NAMALWA (cell line): ENCODE measurements at regions not wholly inside any gene's neighbourhood (a gene's known extent, or its start where the extent isn't known, plus 50 kb on each side); places are given as distances from the start of the nearest gene placed in this dataset.
A peak's percentile ranks its signal among the peaks of the same experiment; 100 is the strongest.

Source experiments
- DNase-seq: peaks from one replicate; pipeline ENCODE4 v3.0.0-alpha.2; 2015; ENCODE audit warnings: low spot score

DNA sequence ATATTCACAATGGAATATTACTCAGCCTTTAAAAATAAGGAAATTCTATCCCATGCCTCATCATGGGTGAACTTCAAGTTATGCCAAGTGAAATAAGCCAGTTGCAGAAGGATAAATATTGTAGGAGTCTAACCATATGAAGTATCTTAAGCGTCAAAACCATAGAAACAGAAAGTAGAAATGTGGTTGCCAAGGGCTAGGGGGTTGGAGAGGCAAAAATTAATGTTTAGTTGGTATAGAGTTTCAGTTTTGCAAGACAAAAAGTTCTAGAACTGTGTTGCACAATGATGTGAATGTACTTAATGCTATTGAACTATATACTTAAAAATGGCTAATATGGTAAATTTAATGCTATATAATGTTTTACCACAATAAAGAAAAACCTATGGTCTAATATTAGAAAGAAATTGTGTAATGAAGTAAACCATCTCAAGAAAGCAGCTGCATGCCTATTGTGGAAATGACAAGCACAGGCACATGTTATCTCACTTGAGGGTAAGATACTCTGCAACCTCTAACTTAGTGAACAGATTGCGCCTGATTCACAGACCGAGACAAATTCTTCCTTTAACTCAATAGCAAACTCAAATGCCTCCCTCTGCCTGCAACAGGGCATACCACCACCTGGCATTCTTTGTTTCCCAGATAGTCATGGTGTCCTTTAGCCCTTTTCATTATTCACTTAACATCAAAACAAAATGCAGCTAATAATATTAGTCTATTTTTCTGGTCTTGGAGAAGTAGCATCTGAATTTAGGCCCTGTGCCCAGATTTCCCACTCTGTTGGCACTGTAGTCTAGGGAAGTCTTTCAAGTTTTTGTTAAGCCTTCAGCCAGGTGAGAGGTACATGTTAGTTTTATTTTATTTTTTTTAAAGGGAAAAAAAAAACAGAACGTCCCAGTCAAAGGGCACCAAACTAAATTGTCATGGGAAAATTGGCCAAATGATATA is 80.2 kb upstream of the ACP3 start:
- no peak for DNase-seq

DNA sequence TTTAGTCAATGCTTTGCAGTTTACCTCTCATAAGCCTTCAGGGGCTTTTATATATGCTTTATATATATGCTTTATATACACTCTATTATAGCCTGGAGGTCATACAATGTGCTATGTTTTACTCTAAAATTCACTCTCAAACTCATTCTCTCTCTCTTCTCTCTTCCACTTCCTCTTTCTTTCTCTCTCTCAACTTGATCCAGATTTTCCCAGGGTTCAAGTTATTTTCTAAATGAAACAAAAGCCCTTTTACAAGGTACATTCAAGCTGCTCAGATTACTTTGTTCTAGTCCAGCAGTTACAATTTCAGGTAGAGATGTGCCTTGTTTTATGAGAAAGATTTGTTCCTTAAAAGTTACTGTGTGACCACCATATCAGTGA is 79.6 kb upstream of the ACP3 start:
- no peak for DNase-seq

GRCh38 chr3:132239587-132239986 is 77.6 kb upstream of the ACP3 start:
- no peak for DNase-seq

DNA sequence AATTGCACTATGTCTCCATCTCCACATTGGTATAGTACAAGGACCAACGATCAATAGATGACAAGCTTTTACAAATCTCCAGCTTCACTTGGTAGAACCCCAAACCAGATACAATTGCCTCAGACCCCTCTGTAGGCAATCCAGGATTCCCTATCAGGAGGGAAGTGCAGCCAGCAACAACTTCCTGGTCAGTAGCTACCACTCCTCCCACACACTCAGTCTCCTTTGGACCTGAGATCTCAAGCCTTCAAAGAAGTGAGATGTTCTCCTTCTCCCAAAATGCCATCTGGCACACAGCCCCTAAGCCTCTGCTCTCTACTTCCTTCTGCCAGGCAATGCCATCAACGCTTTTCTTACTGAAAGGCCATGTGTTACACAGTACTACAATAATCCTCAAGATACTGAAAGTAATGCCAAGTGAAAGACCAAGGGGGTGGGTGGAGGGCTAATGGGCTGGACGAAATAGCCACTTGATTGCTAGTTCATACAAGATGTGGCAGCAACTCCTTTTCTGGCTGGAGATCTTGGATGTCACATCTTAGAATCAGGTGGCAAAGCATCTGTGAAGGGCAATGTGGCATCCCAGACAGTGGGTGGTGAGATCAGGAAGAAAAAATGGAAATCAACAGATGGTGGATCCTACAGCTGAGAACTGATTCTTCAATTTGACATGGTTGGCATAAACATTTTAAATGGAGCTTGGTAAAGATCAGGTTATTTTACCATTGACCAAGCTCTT is 75.3 kb upstream of the ACP3 start:
- no peak for DNase-seq

GRCh38 chr3:132242790-132243189 is 74.4 kb upstream of the ACP3 start:
- no peak for DNase-seq

DNA sequence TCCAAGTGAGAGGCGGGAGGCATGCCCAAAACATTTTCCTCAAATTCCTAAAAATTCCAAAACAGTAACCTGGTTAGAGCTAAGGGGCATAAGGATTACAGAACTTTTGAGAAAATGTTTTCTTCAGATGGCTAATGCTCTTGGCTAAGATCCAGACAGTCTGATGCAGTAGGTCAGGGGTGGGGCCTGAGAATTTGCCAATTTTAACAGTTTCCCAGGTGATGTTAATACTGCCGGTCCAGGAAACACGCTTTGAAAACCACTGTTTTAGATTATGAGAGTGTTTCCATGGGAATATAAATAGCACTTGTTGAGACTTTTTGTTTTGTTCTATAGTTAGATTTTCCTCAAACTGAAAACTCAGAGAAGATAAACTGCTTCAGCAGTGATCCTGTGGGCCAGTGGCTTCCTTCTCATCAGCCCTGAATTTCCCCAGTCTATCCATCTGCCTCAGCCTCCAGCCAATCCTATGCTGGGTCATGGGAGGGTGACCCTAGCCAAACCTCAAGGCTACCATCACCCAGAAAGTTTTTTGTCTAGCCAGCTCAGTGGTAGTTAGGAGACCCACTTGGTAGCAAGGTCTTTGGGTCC is 71.6 kb upstream of the ACP3 start:
- no peak for DNase-seq

DNA sequence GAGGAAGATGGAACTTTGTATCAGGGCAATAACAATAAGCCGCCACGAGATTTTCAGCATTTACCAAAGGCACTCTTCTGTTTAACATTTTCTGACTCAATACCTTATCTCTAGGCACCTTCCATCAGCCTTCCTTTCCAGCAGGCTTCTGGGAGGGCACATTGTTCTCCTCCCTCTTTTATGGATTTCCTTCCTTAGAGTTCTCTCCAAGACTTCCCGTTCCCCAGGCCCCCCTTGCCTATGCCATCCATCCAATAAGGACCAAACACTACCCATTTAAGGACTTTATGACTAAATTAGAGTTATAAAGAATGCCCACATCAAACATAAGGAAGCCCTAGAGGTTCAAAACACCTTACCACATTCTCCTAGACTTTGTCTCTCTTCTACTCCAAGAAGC is 71.0 kb upstream of the ACP3 start:
- no peak for DNase-seq

- DNase-seq = no peak
Observed at GRCh38 chr3:132247211-132247610, 70.0 kb upstream of the ACP3 start.

- no peak for DNase-seq
Observed at GRCh38 chr3:132248490-132248889, 68.7 kb upstream of the ACP3 start.

GRCh38 chr3:132253262-132253878 is 63.8 kb upstream of the ACP3 start:
- DNase-seq = peak; percentile 79

GRCh38 chr3:132254076-132254755 is 63.0 kb upstream of the ACP3 start:
- no peak for DNase-seq

- DNase-seq = no peak
Observed at GRCh38 chr3:132255041-132255745, 62.0 kb upstream of the ACP3 start.

DNA sequence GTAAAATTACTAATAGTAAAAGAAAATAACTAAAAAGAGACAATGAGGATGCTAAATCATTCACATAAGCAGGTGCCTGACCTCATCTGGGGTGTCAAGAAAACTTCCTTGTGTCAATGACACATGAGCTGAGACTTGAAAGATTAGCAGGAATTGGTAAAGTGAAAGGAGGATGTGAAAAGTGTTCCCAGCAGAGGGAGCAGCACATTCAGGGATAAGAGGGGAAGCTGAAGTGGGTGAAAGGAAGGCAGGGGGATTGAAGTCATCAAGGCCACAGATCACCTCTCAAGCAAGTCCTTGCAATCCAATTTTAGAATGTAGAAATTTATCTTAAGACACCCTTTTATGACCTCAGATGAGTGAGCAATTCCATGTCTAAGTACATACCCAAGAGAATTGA is 60.2 kb upstream of the ACP3 start:
- no peak for DNase-seq

GRCh38 chr3:132261506-132261905 is 55.7 kb upstream of the ACP3 start:
- DNase-seq = no peak

DNA sequence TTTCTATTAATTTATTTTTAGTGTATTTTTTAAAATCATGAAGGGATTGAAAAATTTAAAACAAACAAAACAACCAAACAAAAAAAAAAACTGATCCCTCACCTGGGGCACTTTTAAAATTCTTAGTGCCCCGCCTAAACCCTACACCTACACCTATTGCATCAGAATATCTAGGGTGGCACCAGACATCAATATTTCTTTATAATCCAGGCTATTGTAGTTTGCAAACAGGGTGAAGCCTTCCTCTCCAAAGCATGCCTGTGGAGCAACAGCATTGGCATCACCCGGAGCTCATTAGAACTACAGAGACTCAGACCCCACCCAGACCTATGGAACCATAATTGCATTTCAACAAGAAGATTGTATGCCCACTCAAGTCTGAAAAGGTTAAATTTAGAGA is 54.9 kb upstream of the ACP3 start:
- DNase-seq = no peak

GRCh38 chr3:132262956-132263355 is 54.3 kb upstream of the ACP3 start:
- no peak for DNase-seq

- no peak for DNase-seq
Observed at GRCh38 chr3:132265028-132265427, 52.2 kb upstream of the ACP3 start.

- no peak for DNase-seq
Observed at GRCh38 chr3:132265488-132265887, 51.7 kb upstream of the ACP3 start.

DNA sequence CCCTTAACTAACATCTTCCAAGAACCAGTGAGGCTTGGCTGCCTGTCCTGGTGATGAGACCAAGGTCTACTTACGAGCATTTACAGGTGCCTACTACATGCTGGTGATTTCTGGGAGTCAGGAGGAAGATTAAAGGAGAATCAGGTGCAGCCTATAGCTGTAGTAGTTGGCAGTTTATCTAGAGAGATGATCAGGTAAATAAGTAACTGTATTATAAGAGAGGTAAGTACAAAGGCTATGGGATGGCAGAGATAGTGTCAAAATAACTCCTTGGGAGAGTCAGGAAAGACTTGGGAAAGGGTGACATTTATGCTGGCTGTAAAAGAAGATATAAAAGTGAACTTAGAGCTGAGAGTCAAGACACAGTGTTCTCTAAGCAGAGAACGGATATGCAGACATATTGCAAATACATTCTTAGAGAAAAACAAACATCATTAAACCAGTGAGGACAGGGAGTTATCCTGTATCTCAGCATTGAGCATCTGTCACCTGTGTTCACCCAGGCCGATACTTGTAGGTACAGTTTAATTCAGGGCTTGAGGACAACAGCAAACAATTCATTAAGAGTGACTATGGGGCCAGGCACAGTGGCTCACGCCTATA is 49.7 kb upstream of the ACP3 start:
- DNase-seq = no peak
